HG03064 (cell line): ENCODE measurements at regions not wholly inside any gene's neighbourhood (a gene's known extent, or its start where the extent isn't known, plus 50 kb on each side); places are given as distances from the start of the nearest gene placed in this dataset.
"Not testable (repeated sequence)": the region's sequence is repeated elsewhere in the genome, so short reads cannot be mapped to it uniquely, and the experiment has no call there.

Source experiments
- ATAC-seq: cut with Tn5 transposase; IDR thresholded peaks from one replicate; pipeline ENCODE4 v1.9.1; 2021; ENCODE audit warnings: low read depth; ENCODE audit not compliant: unreplicated experiment

- no peak for ATAC-seq
Observed at GRCh38 chr18:1464444-1465217, 560.0 kb downstream of the ADCYAP1 start.

DNA sequence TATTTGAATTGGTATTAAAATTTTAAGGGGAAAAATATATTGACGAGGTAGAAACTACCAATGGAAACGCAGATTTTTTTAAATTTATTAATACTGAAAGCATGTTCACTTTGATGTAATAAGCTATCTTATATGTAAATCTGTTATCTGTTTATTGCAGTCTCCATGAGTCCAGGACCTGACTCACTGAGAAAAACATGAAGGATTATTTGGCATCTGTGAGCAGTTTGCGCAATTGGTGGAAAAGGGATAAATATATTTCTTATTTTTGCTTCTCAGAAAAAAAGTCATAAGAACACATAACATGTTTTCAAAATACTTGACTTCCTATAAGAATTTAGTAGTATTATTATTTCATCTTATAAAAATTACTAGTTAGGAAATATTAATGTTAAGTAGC lies 561.4 kb downstream of the ADCYAP1 start:
- ATAC-seq: no peak

GRCh38 chr18:1467461-1467964 lies 562.8 kb downstream of the ADCYAP1 start:
- no peak for ATAC-seq

- ATAC-seq: no peak
Observed at GRCh38 chr18:1468550-1468949, 563.9 kb downstream of the ADCYAP1 start.

- ATAC-seq: no peak
Observed at GRCh38 chr18:1475867-1476266, 571.2 kb downstream of the ADCYAP1 start.

DNA sequence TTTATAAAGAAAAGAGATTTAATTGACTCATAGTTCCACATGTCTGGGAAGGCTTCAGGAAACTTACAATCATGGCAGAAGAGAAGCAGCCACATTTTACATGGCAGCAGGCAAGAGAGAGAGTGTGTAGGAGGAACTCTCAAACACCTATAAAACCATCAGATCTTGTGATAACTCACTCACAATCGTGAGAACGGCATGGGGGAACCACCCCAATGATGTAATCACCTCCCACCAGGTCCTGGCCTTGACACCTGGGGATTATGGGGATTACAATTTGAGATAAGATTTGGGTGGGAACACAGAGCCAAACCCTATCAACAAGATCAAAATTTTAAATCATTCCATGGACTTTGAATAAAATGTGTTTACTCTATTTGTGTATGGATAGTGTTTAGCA lies 575.6 kb downstream of the ADCYAP1 start:
- ATAC-seq: no peak

GRCh38 chr18:1481577-1481976 lies 576.9 kb downstream of the ADCYAP1 start:
- no peak for ATAC-seq

- no peak for ATAC-seq
Observed at GRCh38 chr18:1483385-1483784, 578.7 kb downstream of the ADCYAP1 start.

DNA sequence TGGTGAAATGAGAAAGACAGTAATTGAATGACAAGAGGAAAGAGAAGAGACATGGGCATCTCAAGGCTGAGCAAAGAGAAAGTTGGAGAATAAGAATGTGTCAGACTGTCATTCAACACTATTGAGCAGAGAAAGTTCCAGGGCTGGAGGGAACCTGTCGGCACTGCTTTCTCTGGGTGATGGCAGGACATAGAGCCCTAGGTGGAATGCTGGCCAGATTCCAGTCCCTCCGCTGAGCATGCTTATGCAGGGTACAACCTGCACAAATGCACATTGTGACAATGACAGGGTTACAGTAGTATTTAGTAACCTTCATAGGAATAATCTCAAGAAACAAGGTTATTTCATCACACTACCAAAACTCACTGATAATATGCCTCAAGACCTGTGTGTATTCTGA lies 582.8 kb downstream of the ADCYAP1 start:
- ATAC-seq: no peak

DNA sequence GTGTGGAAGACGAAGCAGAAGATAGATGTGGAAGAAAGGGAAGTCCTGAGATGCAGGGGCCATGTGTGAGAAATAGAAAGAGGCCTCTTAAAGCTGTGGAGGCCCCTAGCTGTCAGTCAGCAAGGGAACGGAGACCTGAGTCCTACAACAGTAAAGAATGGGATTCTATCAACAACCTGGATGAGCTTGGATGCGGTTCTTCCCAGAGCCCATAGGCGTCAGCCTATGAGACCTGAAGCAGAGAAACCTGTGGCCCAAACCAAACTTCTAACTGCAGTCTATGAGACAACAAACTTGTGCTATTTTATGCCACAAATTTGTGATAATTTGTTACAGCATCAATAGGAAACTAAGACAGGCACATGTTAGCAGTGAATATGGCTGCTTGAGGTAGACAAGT lies 583.7 kb downstream of the ADCYAP1 start:
- ATAC-seq: no peak

GRCh38 chr18:1488957-1489356 lies 584.3 kb downstream of the ADCYAP1 start:
- ATAC-seq: no peak

GRCh38 chr18:1495387-1495786 lies 590.7 kb downstream of the ADCYAP1 start:
- ATAC-seq: no peak

DNA sequence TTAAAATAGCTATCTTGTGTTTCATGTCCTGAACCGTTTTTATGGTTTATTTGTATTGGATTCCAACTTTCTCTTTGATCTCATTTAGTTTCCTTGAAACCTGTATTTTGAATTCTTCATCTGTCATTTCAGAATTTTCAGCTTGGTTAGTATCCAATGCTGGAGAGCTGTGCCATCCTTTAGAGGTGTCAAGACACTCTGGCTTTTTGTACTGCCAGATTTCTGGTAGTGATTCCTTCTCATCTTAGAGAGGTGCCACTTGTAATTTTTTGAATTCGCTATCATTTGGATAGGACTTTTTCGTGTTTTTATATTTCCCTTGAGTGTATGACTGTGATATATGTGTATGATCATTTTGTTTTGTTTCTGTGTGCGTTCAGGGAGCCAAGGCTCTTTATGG lies 591.4 kb downstream of the ADCYAP1 start:
- no peak for ATAC-seq

DNA sequence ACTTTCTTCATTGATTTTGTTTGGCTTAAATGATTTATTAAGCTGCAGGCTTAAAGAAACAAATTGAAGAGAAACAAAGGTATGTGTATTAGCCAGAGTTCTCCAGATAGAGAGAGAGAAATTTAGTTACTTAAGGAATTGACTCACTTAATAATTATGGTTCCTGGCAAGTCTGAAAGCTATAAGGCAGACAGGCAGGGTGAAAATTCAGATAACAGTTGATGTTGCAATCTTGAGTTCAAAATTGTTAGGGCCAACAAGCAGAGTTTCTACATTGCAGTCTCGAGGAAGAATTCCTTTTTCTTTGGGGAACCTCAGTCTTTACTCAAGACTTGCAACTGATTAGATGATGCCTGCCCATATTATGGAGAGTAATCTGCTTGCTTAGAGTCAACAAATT lies 593.5 kb downstream of the ADCYAP1 start:
- ATAC-seq: no peak

DNA sequence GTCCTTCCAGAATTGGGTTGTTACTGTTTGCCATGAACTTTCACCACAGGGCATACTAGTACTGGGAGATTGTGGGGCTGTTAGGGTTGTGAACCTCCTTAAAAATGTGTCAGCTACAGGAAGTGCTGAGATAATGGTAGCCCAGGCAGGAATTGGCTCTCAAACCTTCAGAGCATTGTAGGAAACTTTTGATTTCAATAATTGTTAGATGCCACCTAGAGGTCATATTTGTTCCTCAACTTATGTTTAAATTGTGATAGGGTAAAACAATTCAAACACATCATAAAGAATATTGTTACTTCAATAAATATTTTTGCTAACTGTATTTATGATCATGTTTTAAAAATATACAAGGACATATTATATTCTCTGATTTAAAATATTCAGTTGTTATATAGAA lies 594.6 kb downstream of the ADCYAP1 start:
- no peak for ATAC-seq

- no peak for ATAC-seq
Observed at GRCh38 chr18:1503847-1504246, 599.2 kb downstream of the ADCYAP1 start.

DNA sequence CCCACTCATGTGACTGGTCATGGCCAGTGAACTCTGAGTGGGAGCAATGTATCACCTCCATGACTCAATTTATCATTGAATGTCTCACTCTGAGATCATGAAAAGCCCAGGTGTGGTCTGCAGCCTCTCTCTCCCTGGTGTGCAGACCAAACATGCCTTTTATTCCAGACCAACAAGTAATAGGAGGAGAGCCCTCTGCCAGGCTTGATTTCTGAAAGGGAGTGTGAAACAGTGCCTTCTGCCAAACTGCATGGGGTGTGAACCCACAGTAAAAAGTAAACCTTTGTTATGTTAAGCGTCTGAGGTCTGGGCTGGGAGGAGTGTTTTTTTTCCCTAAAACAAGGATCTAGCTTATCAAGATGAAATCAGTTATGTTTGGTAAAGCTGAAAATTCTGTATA lies 601.2 kb downstream of the ADCYAP1 start:
- ATAC-seq: no peak

DNA sequence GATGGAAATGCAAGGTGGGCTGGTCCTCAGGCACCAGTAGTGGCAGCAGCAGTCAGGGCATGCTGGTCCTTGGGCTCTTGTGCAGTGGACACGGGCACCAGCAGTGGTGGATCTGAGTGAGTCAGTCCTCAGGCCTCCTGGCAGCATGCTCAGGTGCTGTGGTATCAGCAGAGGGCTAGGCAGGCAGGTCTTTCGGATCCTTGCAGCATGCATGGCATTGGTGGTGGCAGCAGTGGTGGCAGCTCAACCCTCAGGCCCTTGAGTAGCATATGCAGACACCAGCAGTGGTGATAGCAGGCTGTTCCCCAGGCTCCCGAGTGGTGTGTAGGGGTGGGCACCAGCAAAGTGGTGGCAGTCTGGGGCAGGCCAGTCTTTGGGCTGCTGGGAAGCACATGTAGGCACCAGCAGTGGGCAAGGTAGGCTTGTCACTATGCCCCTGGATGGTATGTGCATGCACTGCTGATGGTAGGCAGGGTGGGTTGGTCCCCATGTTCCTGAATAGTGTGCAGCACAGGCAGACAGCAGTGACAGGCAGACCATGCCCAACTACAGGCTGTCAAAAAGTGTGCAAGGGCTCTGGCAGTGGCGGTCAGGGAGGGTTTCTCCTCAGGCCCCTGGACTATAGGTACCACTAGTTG lies 606.0 kb downstream of the ADCYAP1 start:
- ATAC-seq: no peak

GRCh38 chr18:1511619-1512311 lies 607.1 kb downstream of the ADCYAP1 start:
- no peak for ATAC-seq

- no peak for ATAC-seq
Observed at GRCh38 chr18:1513519-1513918, 608.8 kb downstream of the ADCYAP1 start.

- not testable (repeated sequence) for ATAC-seq
Observed at GRCh38 chr18:1521588-1522248, 617.0 kb downstream of the ADCYAP1 start.
